Skeletal muscle satellite cell (primary cell): ENCODE measurements at regions not wholly inside any gene's neighbourhood (a gene's known extent, or its start where the extent isn't known, plus 50 kb on each side); places are given as distances from the start of the nearest gene placed in this dataset.
"Not testable (repeated sequence)": the region's sequence is repeated elsewhere in the genome, so short reads cannot be mapped to it uniquely, and the experiment has no call there.

ENCODE experiments used
- H3K27me3 ChIP-seq: 2 replicates; pipeline ENCODE4 v1.7.0; 2013; ENCODE audit warnings: low read length; ENCODE audit not compliant: control insufficient read depth, insufficient read depth
- H3K36me3 ChIP-seq: 2 replicates; pipeline ENCODE4 v1.7.0; 2013; ENCODE audit warnings: mild to moderate bottlenecking, control low read depth, low read length; ENCODE audit not compliant: insufficient read depth
- H3K4me1 ChIP-seq: 2 replicates; pipeline ENCODE4 v1.7.0; 2013; ENCODE audit warnings: low read length; ENCODE audit not compliant: control insufficient read depth, insufficient read depth
- H3K4me2 ChIP-seq: 2 replicates; pipeline ENCODE4 v1.7.0; 2013; ENCODE audit warnings: mild to moderate bottlenecking, low read length
- H3K4me3 ChIP-seq: 2 replicates; pipeline ENCODE4 v1.7.0; 2013; ENCODE audit warnings: low read length
- H3K9ac ChIP-seq: 2 replicates; pipeline ENCODE4 v1.7.0; 2013; ENCODE audit warnings: mild to moderate bottlenecking, low read depth, low read length, moderate library complexity
- H3K9me3 ChIP-seq: replicated peaks from 2 replicates; pipeline ENCODE4 v1.7.0; 2013; ENCODE audit warnings: mild to moderate bottlenecking, control low read depth, low read length

DNA sequence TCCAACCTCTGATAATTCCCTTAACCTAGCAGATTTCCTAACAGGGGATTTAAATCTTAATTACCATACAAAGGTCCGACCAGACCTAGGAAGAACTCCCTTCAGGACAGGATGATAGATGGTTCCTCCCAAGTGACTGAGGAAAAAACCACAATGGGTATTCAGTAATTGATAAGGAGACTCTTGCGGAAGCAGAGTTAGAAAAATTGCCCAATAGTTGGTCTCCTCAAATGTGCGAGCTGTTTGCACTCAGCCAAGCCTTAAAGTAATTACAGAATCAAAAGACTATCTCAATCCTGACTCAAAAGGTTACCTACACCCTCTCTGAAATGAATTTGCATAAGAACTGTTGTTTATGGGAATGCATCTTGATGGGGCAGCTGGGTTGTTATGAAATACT lies 350.7 kb downstream of the DAD1 start:
- H3K4me1 ChIP-seq, H3K27me3 ChIP-seq, H3K9ac ChIP-seq, H3K4me2 ChIP-seq, H3K4me3 ChIP-seq, H3K36me3 ChIP-seq, H3K9me3 ChIP-seq: not testable (repeated sequence)

DNA sequence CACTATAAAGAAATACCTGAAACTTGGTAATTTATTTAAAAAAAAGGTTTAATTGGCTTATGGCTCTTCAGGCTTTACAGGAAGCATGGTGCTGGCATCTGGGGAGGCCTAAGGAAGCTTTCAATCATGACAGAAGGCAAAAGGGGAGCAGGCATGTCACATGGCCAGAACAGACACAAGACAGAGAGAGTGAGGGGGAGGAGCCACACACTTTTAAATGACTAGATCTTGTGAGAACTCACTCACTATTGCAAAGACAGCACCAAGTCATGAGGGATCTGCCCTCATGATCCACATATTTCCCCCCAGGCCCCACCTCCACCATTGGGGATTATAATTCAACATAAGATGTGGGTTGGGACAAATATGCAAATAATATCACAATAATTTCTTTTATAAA lies 355.6 kb downstream of the DAD1 start:
- Histone ChIP-seq H3K4me3 (no peak overlapping the region), H3K36me3 (no peaks in the 10 kb centered on the region), H3K9ac (no peak overlapping the region), H3K4me1 (no peaks in the 10 kb centered on the region), H3K4me2 (no peak overlapping the region), H3K27me3 (no peaks in the 10 kb centered on the region), H3K9me3 (no peaks in the 10 kb centered on the region)

DNA sequence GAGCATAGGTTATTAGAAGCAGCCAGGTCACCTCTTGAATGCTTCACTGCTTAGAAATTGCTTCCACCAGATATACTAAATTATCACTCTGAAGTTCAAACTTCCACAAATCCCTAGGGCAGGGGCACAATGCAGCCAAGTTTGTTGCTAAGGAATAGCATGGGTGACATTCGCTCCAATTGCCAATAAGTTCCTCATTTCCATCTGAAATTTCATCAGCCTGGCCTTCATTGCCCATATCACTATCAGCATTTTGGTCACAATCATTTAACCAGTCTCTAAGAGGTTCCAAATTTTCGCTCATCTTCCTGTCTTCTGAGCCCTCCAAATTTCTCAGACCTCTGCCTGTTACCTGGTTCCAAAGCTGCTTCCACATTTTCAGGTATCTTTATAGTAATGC lies 356.1 kb downstream of the DAD1 start:
- Histone ChIP-seq H3K4me1 (no peaks in the 10 kb centered on the region), H3K4me3 (no peak overlapping the region), H3K27me3 (no peaks in the 10 kb centered on the region), H3K36me3 (no peaks in the 10 kb centered on the region), H3K4me2 (no peak overlapping the region), H3K9me3 (no peaks in the 10 kb centered on the region), H3K9ac (no peak overlapping the region)

DNA sequence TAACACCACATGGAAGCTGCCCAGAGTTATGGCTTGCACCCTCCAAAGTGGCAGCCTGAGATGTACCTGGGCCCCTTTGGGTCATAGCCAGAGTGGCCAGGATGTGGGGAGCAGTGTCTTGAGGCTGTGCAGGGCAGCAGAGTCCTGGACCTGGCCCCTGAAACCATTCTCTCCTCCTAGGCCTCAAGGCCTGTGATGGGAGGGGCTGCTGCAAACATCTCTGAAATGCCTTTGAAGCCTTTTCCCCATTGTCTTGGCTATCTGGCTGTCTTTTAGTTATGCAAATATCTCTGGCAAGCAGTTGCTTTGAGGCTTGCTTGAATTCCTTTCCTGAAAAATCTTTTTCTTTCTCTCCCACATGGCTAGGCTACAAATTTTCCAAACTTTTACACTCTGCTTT lies 356.5 kb downstream of the DAD1 start:
- Histone ChIP-seq H3K4me1 (no peaks in the 10 kb centered on the region), H3K9me3 (no peaks in the 10 kb centered on the region), H3K4me3 (no peak overlapping the region), H3K9ac (no peak overlapping the region), H3K36me3 (no peaks in the 10 kb centered on the region), H3K4me2 (no peak overlapping the region), H3K27me3 (no peaks in the 10 kb centered on the region)

DNA sequence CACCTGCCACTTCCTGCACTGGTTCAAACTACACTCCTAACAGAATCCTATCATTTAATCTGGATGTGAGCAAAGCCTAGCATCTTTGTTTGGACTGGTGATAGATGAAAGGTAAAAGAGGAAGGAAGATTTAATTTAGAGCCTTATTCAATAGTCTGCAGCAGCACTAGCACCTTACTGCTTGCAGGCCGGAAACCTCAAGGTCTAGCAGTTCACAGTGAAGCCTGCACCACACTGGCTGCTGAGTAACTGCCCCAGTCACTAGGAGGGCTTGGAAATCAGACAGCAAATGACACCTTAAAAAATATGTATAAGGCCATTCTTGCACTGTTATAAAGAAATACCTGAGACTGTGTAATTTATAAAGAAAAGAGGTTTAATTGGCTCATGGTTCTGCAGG lies 358.0 kb downstream of the DAD1 start:
- no peak overlapping the region for H3K4me2 ChIP-seq
- no peaks in the 10 kb centered on the region for H3K36me3 ChIP-seq
- no peak overlapping the region for H3K4me3 ChIP-seq

DNA sequence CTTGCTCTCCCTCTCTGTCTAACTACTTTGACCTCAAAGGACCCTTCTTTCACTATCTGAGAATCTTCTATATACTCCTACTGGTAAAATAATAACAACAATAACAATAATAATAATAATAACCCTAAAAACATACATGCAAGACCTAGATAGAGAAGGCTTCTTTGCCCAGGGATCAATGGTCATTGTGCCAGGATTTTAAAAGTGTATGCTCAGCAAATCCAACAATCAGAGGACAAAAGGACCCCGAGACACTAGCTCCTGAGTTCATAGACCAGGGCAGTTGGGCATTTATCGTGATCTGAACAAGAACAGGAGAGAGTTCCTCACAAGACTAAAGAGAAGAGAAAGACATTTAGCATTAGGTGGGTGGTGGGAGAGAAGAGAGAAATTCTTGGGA lies 358.5 kb downstream of the DAD1 start:
- peaks cover 10% of the 10 kb centered on the region for H3K4me1 ChIP-seq
- no peaks in the 10 kb centered on the region for H3K27me3 ChIP-seq
- H3K36me3 ChIP-seq, result no peaks in the 10 kb centered on the region
- H3K4me3 ChIP-seq, result no peak overlapping the region
- no peaks in the 10 kb centered on the region for H3K9me3 ChIP-seq
- no peak overlapping the region for H3K9ac ChIP-seq
- no peak overlapping the region for H3K4me2 ChIP-seq

More for the DNA sequence above, 358.0 kb downstream of the DAD1 start:
- Histone ChIP-seq H3K9ac (no peak overlapping the region), H3K4me1 (peaks cover 7% of the 10 kb centered on the region), H3K27me3 (no peaks in the 10 kb centered on the region), H3K9me3 (no peaks in the 10 kb centered on the region)

DNA sequence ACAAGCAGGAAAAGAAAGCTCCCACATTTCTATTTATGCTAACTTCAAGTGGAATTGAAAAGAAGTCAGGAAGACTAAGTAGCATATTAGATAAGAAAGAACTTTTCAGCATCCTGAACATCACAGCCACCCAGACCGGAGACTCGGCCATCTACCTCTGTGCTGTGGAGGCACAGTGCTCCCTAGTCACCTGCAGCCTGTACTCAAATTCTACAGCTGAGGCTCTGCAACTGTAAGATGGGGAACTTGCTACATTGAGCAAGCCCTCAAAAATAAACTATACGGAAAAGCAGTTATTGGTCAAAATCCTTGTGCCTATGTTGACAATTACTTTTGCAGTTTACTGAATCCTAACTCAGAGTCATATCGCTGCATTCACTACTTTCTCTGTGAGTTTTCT lies 361.9 kb downstream of the DAD1 start:
- Histone ChIP-seq H3K4me3 (no peak overlapping the region), H3K36me3 (no peaks in the 10 kb centered on the region), H3K4me2 (no peak overlapping the region), H3K27me3 (no peaks in the 10 kb centered on the region), H3K9me3 (no peaks in the 10 kb centered on the region), H3K9ac (no peak overlapping the region), H3K4me1 (peaks cover 14% of the 10 kb centered on the region)

DNA sequence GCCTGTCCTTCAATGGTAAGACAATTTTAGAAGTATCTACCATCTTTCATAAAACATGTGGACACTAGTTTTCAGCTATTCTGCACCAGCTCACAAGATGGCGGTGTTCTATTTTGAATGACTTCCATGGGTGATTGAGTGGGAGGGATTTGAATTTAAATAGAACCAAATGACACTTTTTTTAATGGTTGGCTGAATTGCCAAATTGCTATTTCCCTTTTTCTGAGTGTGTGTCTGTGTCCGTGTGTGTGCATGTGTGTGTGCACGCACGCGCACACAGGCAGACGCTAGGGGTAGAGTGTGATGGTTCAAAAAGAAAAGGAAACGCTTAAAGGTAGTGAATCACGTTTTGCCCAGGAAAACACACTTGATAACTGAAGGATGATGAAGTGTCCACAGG lies 362.6 kb downstream of the DAD1 start:
- H3K36me3 ChIP-seq, result no peaks in the 10 kb centered on the region
- no peak overlapping the region for H3K9ac ChIP-seq
- H3K4me3 ChIP-seq, result no peak overlapping the region

DNA sequence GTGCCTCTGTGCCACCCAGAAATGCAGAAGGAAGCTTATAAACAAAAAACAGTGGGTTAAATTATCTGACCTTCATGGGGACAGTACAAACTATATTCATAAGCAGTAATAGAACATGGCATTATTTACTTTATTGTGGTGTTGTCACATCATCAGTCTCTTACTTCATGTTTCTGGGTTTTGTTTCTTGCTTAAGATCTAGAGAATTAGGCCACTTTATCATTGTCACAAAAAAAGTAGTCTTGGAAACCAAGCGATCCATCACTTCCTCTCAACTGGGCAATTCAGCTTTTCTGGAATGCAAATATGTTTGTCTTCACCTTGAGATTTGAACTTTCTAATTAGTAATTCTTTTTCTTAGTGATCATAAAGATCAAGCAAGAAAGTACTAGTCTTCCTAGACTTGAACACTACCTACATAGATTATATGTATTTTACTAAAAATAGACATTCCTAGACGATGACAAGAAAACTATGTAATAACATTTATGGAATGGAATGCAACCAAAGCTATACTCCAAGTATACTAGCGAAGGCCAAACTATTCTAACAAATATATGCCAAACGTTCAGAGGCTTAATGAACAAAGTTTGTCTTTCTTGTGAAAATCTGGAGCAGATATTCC lies 363.4 kb downstream of the DAD1 start:
- H3K9ac ChIP-seq, result no peak overlapping the region
- peaks cover 14% of the 10 kb centered on the region for H3K4me1 ChIP-seq
- peak overlapping the region; percentile 48 for H3K4me2 ChIP-seq
- no peaks in the 10 kb centered on the region for H3K9me3 ChIP-seq
- no peaks in the 10 kb centered on the region for H3K36me3 ChIP-seq
- no peak overlapping the region for H3K4me3 ChIP-seq
- no peaks in the 10 kb centered on the region for H3K27me3 ChIP-seq

More for the DNA sequence above, 362.6 kb downstream of the DAD1 start:
- no peaks in the 10 kb centered on the region for H3K27me3 ChIP-seq
- H3K9me3 ChIP-seq, result no peaks in the 10 kb centered on the region
- peaks cover 14% of the 10 kb centered on the region for H3K4me1 ChIP-seq
- peak overlapping the region; percentile 45 for H3K4me2 ChIP-seq

DNA sequence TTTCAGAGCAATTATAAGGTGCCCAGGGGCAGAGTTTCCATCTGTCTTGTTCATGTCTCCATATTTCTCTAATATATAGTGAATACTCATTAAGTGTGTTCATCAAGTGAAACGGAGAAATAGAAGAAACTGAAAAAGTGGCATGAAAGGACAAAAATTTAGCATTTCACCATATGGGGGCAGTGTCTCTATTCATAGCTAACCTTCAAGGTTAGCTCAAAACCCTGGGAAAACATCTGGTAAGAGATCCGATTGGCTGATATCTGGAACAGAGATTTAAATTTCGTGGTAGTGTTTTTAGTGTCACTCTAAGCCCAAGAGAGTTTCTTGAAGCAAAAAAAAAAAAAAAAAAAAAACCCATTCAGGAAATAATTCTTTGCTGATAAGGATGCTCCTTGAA lies 367.5 kb downstream of the DAD1 start:
- Histone ChIP-seq H3K9ac (no peak overlapping the region), H3K27me3 (peaks cover 4% of the 10 kb centered on the region), H3K9me3 (no peaks in the 10 kb centered on the region), H3K4me3 (no peak overlapping the region), H3K36me3 (no peaks in the 10 kb centered on the region), H3K4me1 (peaks cover 12% of the 10 kb centered on the region), H3K4me2 (no peak overlapping the region)

DNA sequence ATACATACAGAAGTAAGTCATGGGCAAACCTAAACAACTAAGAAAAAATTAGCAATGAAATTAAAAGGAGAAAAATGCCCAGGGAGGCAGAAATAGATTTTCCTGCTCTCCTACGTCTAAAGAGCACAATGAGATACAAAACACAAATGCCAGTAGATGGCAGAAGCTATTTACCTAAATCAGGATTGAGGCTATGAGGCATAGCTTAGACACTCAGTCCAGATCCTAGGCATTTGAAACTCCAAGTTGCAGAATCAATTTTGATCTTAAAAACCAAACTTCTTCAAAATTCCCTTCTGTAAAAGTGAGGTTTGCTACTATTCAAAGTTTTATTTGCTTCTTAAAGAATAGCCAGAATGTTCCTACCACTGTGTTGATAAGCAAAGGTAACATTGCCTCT lies 368.6 kb downstream of the DAD1 start:
- peaks cover 3% of the 10 kb centered on the region for H3K4me1 ChIP-seq
- H3K27me3 ChIP-seq, result peaks cover 4% of the 10 kb centered on the region
- no peak overlapping the region for H3K4me2 ChIP-seq
- no peaks in the 10 kb centered on the region for H3K9me3 ChIP-seq
- H3K36me3 ChIP-seq, result no peaks in the 10 kb centered on the region
- no peak overlapping the region for H3K9ac ChIP-seq
- H3K4me3 ChIP-seq, result no peak overlapping the region

DNA sequence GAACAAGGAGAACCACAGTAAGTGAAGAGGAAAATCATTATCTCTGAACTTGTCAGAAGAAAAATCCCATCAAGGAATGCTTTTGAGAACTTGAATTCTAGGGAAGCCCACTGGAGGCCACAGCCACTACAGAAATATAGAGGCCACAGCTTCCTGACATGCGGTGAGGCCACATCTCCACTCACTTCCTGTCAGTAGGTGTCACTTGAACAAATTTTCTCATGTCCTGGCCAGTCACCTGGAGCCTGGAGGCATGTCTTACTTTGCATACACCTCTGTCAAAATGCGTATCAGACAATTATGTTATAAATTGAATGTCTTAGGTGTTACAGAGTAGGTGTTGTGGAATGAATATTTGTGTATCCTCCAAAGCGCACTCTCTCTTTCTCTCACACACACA lies 370.3 kb downstream of the DAD1 start:
- Histone ChIP-seq H3K9me3 (no peaks in the 10 kb centered on the region), H3K36me3 (no peaks in the 10 kb centered on the region), H3K9ac (no peak overlapping the region), H3K27me3 (peaks cover 4% of the 10 kb centered on the region), H3K4me1 (no peaks in the 10 kb centered on the region), H3K4me3 (no peak overlapping the region), H3K4me2 (no peak overlapping the region)
